Mucosa of stomach (tissue), 1 donor: ENCODE measurements at regions not wholly inside any gene's neighbourhood (a gene's known extent, or its start where the extent isn't known, plus 50 kb on each side); places are given as distances from the start of the nearest gene placed in this dataset.
"Not testable (repeated sequence)": the region's sequence is repeated elsewhere in the genome, so short reads cannot be mapped to it uniquely, and the experiment has no call there.

Experiments
- H3K27me3 ChIP-seq: one replicate; pipeline ENCODE4 v1.7.0; 2013; ENCODE audit warnings: mild to moderate bottlenecking, low read length; ENCODE audit not compliant: control insufficient read depth, insufficient read depth
- H3K36me3 ChIP-seq: one replicate; pipeline ENCODE4 v1.7.0; 2013; ENCODE audit warnings: low read length; ENCODE audit not compliant: control insufficient read depth, insufficient read depth
- H3K4me1 ChIP-seq: one replicate; pipeline ENCODE4 v1.7.0; 2013; ENCODE audit warnings: mild to moderate bottlenecking, low read length; ENCODE audit not compliant: control insufficient read depth, insufficient read depth
- H3K4me3 ChIP-seq: one replicate; pipeline ENCODE4 v1.7.0; 2013; ENCODE audit warnings: low read length
- H3K9ac ChIP-seq: one replicate; pipeline ENCODE4 v1.7.0; 2013; ENCODE audit warnings: mild to moderate bottlenecking, low read length, moderate library complexity
- H3K9me3 ChIP-seq: one replicate; pipeline ENCODE4 v1.7.0; 2013; ENCODE audit warnings: mild to moderate bottlenecking, low read length, moderate library complexity; ENCODE audit not compliant: control insufficient read depth
- donor health status: Pancreatic carcinoma.

- Histone ChIP-seq H3K4me1 (no peaks in the 10 kb centered on the region), H3K36me3 (no peaks in the 10 kb centered on the region), H3K9ac (no peak overlapping the region), H3K9me3 (no peaks in the 10 kb centered on the region), H3K4me3 (no peak overlapping the region), H3K27me3 (no peaks in the 10 kb centered on the region)
These were observed 291.1 kb upstream of the NFIA start for GRCh38 chr1:60791226-60791625.

- not testable (repeated sequence) for H3K36me3 ChIP-seq, H3K9ac ChIP-seq, H3K9me3 ChIP-seq, H3K4me1 ChIP-seq, H3K27me3 ChIP-seq, H3K4me3 ChIP-seq
These were observed 309.3 kb upstream of the NFIA start for GRCh38 chr1:60773099-60773498.

GRCh38 chr1:60769082-60769481, 313.3 kb upstream of the NFIA start:
- Histone ChIP-seq H3K9me3 (no peaks in the 10 kb centered on the region), H3K27me3 (no peaks in the 10 kb centered on the region), H3K9ac (no peak overlapping the region), H3K36me3 (no peaks in the 10 kb centered on the region), H3K4me1 (no peaks in the 10 kb centered on the region), H3K4me3 (no peak overlapping the region)

GRCh38 chr1:60765204-60765603, 317.2 kb upstream of the NFIA start:
- no peaks in the 10 kb centered on the region for H3K27me3 ChIP-seq
- no peak overlapping the region for H3K9ac ChIP-seq
- H3K9me3 ChIP-seq: no peaks in the 10 kb centered on the region
- H3K4me3 ChIP-seq: no peak overlapping the region
- no peaks in the 10 kb centered on the region for H3K4me1 ChIP-seq
- no peaks in the 10 kb centered on the region for H3K36me3 ChIP-seq

- no peak overlapping the region for H3K4me3 ChIP-seq
- no peaks in the 10 kb centered on the region for H3K27me3 ChIP-seq
- H3K36me3 ChIP-seq: no peaks in the 10 kb centered on the region
- H3K4me1 ChIP-seq: no peaks in the 10 kb centered on the region
- H3K9me3 ChIP-seq: no peaks in the 10 kb centered on the region
- no peak overlapping the region for H3K9ac ChIP-seq
These were observed 317.9 kb upstream of the NFIA start for GRCh38 chr1:60764489-60764888.

- Histone ChIP-seq H3K4me3 (no peak overlapping the region), H3K9ac (no peak overlapping the region), H3K4me1 (no peaks in the 10 kb centered on the region), H3K27me3 (no peaks in the 10 kb centered on the region), H3K36me3 (no peaks in the 10 kb centered on the region), H3K9me3 (no peaks in the 10 kb centered on the region)
These were observed 318.6 kb upstream of the NFIA start for GRCh38 chr1:60763741-60764140.

- Histone ChIP-seq H3K36me3 (no peaks in the 10 kb centered on the region), H3K27me3 (no peaks in the 10 kb centered on the region), H3K4me1 (no peaks in the 10 kb centered on the region), H3K9ac (no peak overlapping the region), H3K4me3 (no peak overlapping the region), H3K9me3 (no peaks in the 10 kb centered on the region)
These were observed 319.4 kb upstream of the NFIA start for GRCh38 chr1:60762911-60763310.

GRCh38 chr1:60762176-60762575, 320.2 kb upstream of the NFIA start:
- Histone ChIP-seq H3K9me3 (no peaks in the 10 kb centered on the region), H3K4me1 (no peaks in the 10 kb centered on the region), H3K36me3 (no peaks in the 10 kb centered on the region), H3K27me3 (no peaks in the 10 kb centered on the region), H3K4me3 (no peak overlapping the region), H3K9ac (no peak overlapping the region)

GRCh38 chr1:60759291-60759690, 323.1 kb upstream of the NFIA start:
- no peak overlapping the region for H3K9ac ChIP-seq
- no peaks in the 10 kb centered on the region for H3K4me1 ChIP-seq
- no peaks in the 10 kb centered on the region for H3K9me3 ChIP-seq
- H3K4me3 ChIP-seq: no peak overlapping the region
- H3K27me3 ChIP-seq: no peaks in the 10 kb centered on the region
- H3K36me3 ChIP-seq: no peaks in the 10 kb centered on the region

- Histone ChIP-seq H3K9me3 (no peaks in the 10 kb centered on the region), H3K36me3 (no peaks in the 10 kb centered on the region), H3K4me3 (no peak overlapping the region), H3K9ac (no peak overlapping the region), H3K27me3 (no peaks in the 10 kb centered on the region), H3K4me1 (no peaks in the 10 kb centered on the region)
These were observed 324.9 kb upstream of the NFIA start for GRCh38 chr1:60757485-60757884.

GRCh38 chr1:60753036-60753900, 329.1 kb upstream of the NFIA start:
- no peaks in the 10 kb centered on the region for H3K36me3 ChIP-seq
- no peaks in the 10 kb centered on the region for H3K27me3 ChIP-seq
- no peaks in the 10 kb centered on the region for H3K4me1 ChIP-seq
- H3K9ac ChIP-seq: no peak overlapping the region
- H3K9me3 ChIP-seq: no peaks in the 10 kb centered on the region
- H3K4me3 ChIP-seq: no peak overlapping the region

GRCh38 chr1:60751306-60751705, 331.1 kb upstream of the NFIA start:
- no peak overlapping the region for H3K9ac ChIP-seq
- no peaks in the 10 kb centered on the region for H3K4me1 ChIP-seq
- no peaks in the 10 kb centered on the region for H3K27me3 ChIP-seq
- no peaks in the 10 kb centered on the region for H3K36me3 ChIP-seq
- H3K4me3 ChIP-seq: no peak overlapping the region
- no peaks in the 10 kb centered on the region for H3K9me3 ChIP-seq

- Histone ChIP-seq H3K4me1 (no peaks in the 10 kb centered on the region), H3K27me3 (no peaks in the 10 kb centered on the region), H3K36me3 (no peaks in the 10 kb centered on the region), H3K9ac (no peak overlapping the region), H3K9me3 (no peaks in the 10 kb centered on the region), H3K4me3 (no peak overlapping the region)
These were observed 335.0 kb upstream of the NFIA start for GRCh38 chr1:60747353-60747752.
